PC-3 (cell line): ENCODE measurements at regions not wholly inside any gene's neighbourhood (a gene's known extent, or its start where the extent isn't known, plus 50 kb on each side); places are given as distances from the start of the nearest gene placed in this dataset.

Experiments used
- ATAC-seq: fragments of 200-7000 bp; cut with Tn5 transposase; 2 replicates; pipeline ENCODE4 v1.9.1; 2020; ENCODE audit warnings: mild to moderate bottlenecking, moderate library complexity
- BruUV-seq: library from RNA; stranded (reverse); fragments of 400-500 nt; replicated peaks from 2 replicates; lab custom pipeline; 2021; lab: Mats Ljungman, UMichigan
- CTCF ChIA-PET: fragments of 300-600 bp; sonication (Branson Sonifier 250); formaldehyde crosslinking; loops from one replicate; lab custom pipeline; 2022; ENCODE audit warnings: antibody characterized with exemption; lab: Charles Lee
- POLR2A ChIA-PET: fragments of 300-600 bp; sonication (Branson Sonifier 250); formaldehyde crosslinking; loops from one replicate; lab custom pipeline; 2022; ENCODE audit warnings: antibody characterized with exemption; ENCODE audit not compliant: unreplicated experiment; lab: Charles Lee
- DNase-seq: peaks from one replicate; pipeline ENCODE4 v3.0.0-alpha.2; 2015
- H2AFZ ChIP-seq: fragments of 300-600 bp; sonication (generic); 2 replicates; pipeline ENCODE4 v1.6.0; 2016; ENCODE audit warnings: antibody characterized with exemption, low read length
- H3F3A ChIP-seq: fragments of 300-600 bp; sonication (generic); one replicate; pipeline ENCODE4 v1.6.0; 2017; ENCODE audit warnings: antibody characterized with exemption, low read length, control low read depth, mild to moderate bottlenecking; ENCODE audit not compliant: unreplicated experiment
- H3K27ac ChIP-seq: fragments of 300-600 bp; sonication (generic); 2 replicates; pipeline ENCODE4 v1.5.1; 2016; ENCODE audit warnings: mild to moderate bottlenecking, low read length
- H3K27me3 ChIP-seq: fragments of 300-600 bp; sonication (generic); 2 replicates; pipeline ENCODE4 v1.6.1; 2016; ENCODE audit warnings: low read length, mixed read lengths
- H3K36me3 ChIP-seq: fragments of 300-600 bp; sonication (generic); 2 replicates; pipeline ENCODE4 v1.6.1; 2016; ENCODE audit warnings: low read depth, mixed run types, low read length, mixed read lengths
- H3K4me1 ChIP-seq: fragments of 300-600 bp; sonication (generic); 2 replicates; pipeline ENCODE4 v1.5.1; 2016; ENCODE audit warnings: low read length; ENCODE audit not compliant: insufficient read depth
- H3K4me2 ChIP-seq: fragments of 300-600 bp; sonication (generic); 2 replicates; pipeline ENCODE4 v1.6.0; 2016; ENCODE audit warnings: low read length
- H3K4me3 ChIP-seq: fragments of 300-600 bp; sonication (generic); 2 replicates; pipeline ENCODE4 v1.5.1; 2016; ENCODE audit warnings: mild to moderate bottlenecking, low read length, mixed read lengths
- H3K79me2 ChIP-seq: fragments of 300-600 bp; sonication (generic); 2 replicates; pipeline ENCODE4 v1.6.1; 2017; ENCODE audit warnings: low read length, mixed read lengths
- H3K9ac ChIP-seq: fragments of 300-600 bp; sonication (generic); 2 replicates; pipeline ENCODE4 v1.6.0; 2016; ENCODE audit warnings: mild to moderate bottlenecking, low read length
- H3K9me2 ChIP-seq: fragments of 300-600 bp; sonication (generic); replicated peaks from 2 replicates; pipeline ENCODE4 v1.6.1; 2016; ENCODE audit warnings: mixed run types, low read length, mixed read lengths
- H3K9me3 ChIP-seq: fragments of 300-600 bp; sonication (generic); 2 replicates; pipeline ENCODE4 v1.6.1; 2016; ENCODE audit warnings: low read length, mixed read lengths
- H4K20me1 ChIP-seq: fragments of 300-600 bp; sonication (generic); 2 replicates; pipeline ENCODE4 v1.6.1; 2016; ENCODE audit warnings: low read length, mixed read lengths
- EZH2 ChIP-seq: fragments of 300-600 bp; sonication (generic); IDR thresholded peaks from one replicate; pipeline ENCODE4 v1.6.1; 2017; ENCODE audit warnings: antibody characterized with exemption, mild to moderate bottlenecking, low read length; ENCODE audit not compliant: unreplicated experiment
- EZH2phosphoT487 ChIP-seq: fragments of 300-600 bp; sonication (generic); IDR thresholded peaks from 2 replicates; pipeline ENCODE4 v1.6.1; 2018; ENCODE audit warnings: mild to moderate bottlenecking, antibody characterized with exemption, low read length, borderline replicate concordance
- intact Hi-C: fragments of 100-400 bp; cut with micrococcal nuclease; formaldehyde crosslinking; loops from 2 replicates; pipeline ENCODE4 v1.9.0; 2023
- TF ChIP-seq, protein P1 (sequence below): fragments of 300-600 bp; sonication (generic); conservative IDR thresholded peaks from 2 replicates; pipeline ENCODE4 v1.5.1; 2017; ENCODE audit warnings: antibody characterized with exemption, low read depth, mild to moderate bottlenecking, low read length

DNA sequence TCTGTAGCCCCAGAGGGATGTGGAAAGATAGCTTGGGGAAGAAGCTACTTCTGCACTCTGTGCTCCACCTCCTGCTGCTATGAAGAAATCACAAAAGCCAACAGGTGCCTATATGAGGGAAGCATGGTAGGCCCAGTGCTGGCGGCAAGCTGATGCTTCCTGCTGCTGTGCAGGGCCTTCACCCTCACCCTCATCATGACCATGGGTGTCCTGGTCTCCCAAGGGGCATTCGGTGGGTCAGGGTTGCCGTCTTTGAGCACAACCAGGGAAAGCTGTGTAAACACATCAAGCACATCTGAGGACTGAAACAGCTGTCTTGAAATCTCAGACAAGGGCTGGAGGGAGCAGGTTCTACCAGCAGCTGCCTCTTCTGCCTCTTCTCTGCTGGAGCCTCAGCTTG lies 184.0 kb downstream of the FNDC1 start:
- Histone ChIP-seq H3K27me3 (peaks cover 15% of the 10 kb centered on the region; the same call in 1 of the 2 replicates), H3K9me2 (no peaks in the 10 kb centered on the region), H3K36me3 (no peaks in the 10 kb centered on the region), H4K20me1 (no peaks in the 10 kb centered on the region), H3K4me2 (no peak overlapping the region), H3K4me1 (no peaks in the 10 kb centered on the region), H3K79me2 (no peaks in the 10 kb centered on the region), H3F3A (no peaks in the 10 kb centered on the region), H3K4me3 (no peak overlapping the region), H3K27ac (no peak overlapping the region), H3K9me3 (no peaks in the 10 kb centered on the region), H3K9ac (no peak overlapping the region), H2AFZ (no peak overlapping the region)
- no peak for TF ChIP-seq EZH2
- TF ChIP-seq, protein P1, sequence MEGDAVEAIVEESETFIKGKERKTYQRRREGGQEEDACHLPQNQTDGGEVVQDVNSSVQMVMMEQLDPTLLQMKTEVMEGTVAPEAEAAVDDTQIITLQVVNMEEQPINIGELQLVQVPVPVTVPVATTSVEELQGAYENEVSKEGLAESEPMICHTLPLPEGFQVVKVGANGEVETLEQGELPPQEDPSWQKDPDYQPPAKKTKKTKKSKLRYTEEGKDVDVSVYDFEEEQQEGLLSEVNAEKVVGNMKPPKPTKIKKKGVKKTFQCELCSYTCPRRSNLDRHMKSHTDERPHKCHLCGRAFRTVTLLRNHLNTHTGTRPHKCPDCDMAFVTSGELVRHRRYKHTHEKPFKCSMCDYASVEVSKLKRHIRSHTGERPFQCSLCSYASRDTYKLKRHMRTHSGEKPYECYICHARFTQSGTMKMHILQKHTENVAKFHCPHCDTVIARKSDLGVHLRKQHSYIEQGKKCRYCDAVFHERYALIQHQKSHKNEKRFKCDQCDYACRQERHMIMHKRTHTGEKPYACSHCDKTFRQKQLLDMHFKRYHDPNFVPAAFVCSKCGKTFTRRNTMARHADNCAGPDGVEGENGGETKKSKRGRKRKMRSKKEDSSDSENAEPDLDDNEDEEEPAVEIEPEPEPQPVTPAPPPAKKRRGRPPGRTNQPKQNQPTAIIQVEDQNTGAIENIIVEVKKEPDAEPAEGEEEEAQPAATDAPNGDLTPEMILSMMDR = no peak
- no TSS peak for BruUV-seq
- intact Hi-C loops = no loop called here
- CTCF ChIA-PET = no interaction called here
- POLR2A ChIA-PET = no interaction called here
- ATAC-seq (no peak), DNase-seq (no peak)

DNA sequence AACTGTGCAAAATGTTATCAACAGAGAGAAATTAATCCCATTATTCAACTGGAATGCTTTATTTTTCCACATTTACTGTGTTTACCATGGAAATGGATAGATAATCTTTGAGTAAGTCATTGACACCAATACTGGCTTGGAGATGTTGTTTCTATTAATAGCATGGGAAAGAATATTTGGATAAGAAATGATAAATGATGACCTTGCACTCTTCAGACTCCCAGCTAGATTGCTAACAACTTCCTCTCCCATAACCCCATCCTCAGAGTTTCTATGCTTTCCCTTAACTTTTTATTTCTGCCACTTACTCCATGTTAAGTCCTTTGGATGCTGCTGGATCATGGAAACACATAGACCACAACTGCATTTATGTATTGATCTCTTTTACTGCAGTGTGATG lies 182.5 kb downstream of the FNDC1 start:
- intact Hi-C loops = no loop called here
- H3K27ac ChIP-seq = no peak overlapping the region
- no peak overlapping the region for H3K4me2 ChIP-seq
- CTCF ChIA-PET = no interaction called here
- no peaks in the 10 kb centered on the region for H3K4me1 ChIP-seq
- H3F3A ChIP-seq = no peaks in the 10 kb centered on the region
- POLR2A ChIA-PET = no interaction called here
- BruUV-seq = no TSS peak
- no peaks in the 10 kb centered on the region for H3K36me3 ChIP-seq
- no peak overlapping the region for H3K9ac ChIP-seq
- no peak overlapping the region for H3K4me3 ChIP-seq
- H2AFZ ChIP-seq = no peak overlapping the region
- H3K79me2 ChIP-seq = no peaks in the 10 kb centered on the region
- H3K9me2 ChIP-seq = no peaks in the 10 kb centered on the region
- H3K27me3 ChIP-seq = 0 out of 2 replicates have a peak, but pooled peaks cover under 1% of the 10 kb centered on the region
- ATAC-seq (no peak), DNase-seq (no peak)
- H4K20me1 ChIP-seq = no peaks in the 10 kb centered on the region
- H3K9me3 ChIP-seq = no peaks in the 10 kb centered on the region
- TF ChIP-seq EZH2phosphoT487 (no peak), EZH2 (no peak)
- TF ChIP-seq, protein P1 = no peak

DNA sequence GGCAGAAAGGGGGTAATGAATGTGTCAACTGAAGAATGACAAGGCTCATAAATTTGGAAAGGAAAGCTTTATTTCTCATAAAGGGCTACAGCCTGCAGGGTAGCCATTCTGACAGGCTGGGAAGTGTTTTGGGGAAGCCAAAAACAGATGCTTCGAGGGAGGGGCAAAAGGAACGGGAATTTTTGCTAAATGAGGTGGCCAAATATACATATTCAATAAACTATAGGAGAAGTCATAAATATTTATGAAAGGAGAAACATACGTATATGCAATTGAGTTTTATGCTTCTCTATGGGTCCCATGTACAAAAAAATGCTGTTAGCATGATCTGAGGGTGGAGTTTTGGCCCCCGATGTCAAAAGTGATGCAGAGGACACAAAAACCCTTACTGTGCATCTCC lies 180.7 kb downstream of the FNDC1 start:
- ChIA-PET CTCF (no interaction called here), POLR2A (no interaction called here)
- Histone ChIP-seq H3F3A (no peaks in the 10 kb centered on the region), H3K27me3 (no peaks in the 10 kb centered on the region), H3K4me3 (no peak overlapping the region), H3K79me2 (no peaks in the 10 kb centered on the region), H3K4me2 (no peak overlapping the region), H3K27ac (no peak overlapping the region), H3K9ac (no peak overlapping the region), H4K20me1 (no peaks in the 10 kb centered on the region), H3K9me3 (no peaks in the 10 kb centered on the region), H2AFZ (no peak overlapping the region), H3K36me3 (no peaks in the 10 kb centered on the region), H3K4me1 (no peaks in the 10 kb centered on the region), H3K9me2 (no peaks in the 10 kb centered on the region)
- DNase-seq (no peak), ATAC-seq (no peak)
- no TSS peak for BruUV-seq
- no peak for TF ChIP-seq EZH2phosphoT487
- TF ChIP-seq EZH2 = no peak
- TF ChIP-seq, protein P1 = no peak
- intact Hi-C loops = no loop called here
